ENCODE measurements at regions not wholly inside any gene's neighbourhood (a gene's known extent, or its start where the extent isn't known, plus 50 kb on each side); places are given as distances from the start of the nearest gene placed in this dataset.

DNA sequence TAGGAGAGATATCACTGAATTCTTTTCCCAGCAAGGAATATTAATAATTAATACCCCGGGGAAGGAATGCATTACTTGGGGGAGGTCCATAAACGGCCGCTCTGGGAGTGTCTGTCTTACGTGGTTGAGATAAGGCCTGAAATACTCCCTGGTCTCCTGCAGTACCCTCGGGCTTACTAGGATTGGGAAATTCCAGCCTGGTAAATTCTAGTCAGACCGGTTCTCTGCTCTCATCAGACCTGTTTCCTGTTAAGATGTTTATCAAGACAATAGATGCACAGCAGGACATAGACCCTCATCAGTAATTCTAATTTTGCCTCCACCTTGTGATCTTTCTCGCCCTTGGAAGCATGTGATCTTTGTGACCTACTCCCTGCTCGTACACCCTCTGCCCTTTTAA, 162.8 kb upstream of the KCND2 start:
- no peaks in the 10 kb centered on the region for H3K4me1 ChIP-seq (ENCODE audit: control insufficient read depth, insufficient read depth, low read length)

DNA sequence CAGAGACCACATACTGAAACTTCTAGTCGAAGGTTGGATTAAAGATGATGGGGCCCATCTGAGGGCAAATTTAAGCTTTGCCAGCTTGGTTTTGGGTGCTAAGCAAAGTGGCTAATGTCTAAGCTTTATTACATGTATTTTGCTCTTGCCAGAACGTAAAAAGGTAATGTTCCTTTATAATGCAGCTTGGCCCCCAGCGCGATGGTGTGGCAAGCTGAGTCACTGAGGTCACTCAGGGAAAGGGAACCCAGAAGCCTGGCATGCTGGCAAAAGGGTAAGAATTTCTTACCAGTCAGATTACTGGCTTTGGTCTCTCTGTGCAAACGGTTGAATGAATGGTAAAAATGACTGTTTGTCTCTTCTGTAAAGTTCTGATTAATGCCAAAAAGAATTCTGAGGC, 158.3 kb upstream of the KCND2 start:
- Mint-ChIP-seq H3K4me1 (no peaks in the 10 kb centered on the region), H3K4me3 (no peak overlapping the region), H3K27ac (no peak overlapping the region), H3K36me3 (ENCODE audit: low read depth) (peaks cover 3% of the 10 kb centered on the region), H3K27me3 (ENCODE audit: insufficient read depth) (no peaks in the 10 kb centered on the region), H3K9me3 (peaks cover 51% of the 10 kb centered on the region)
- Histone ChIP-seq H3K36me3 (ENCODE audit: control insufficient read depth, insufficient read depth, low read length) (no peaks in the 10 kb centered on the region), H3K4me1 (ENCODE audit: control insufficient read depth, insufficient read depth, low read length) (no peaks in the 10 kb centered on the region), H3K4me3 (ENCODE audit: low read length) (no peak overlapping the region), H3K27me3 (ENCODE audit: control insufficient read depth, insufficient read depth, low read length, poor library complexity, severe bottlenecking) (no peaks in the 10 kb centered on the region), H3K9ac (ENCODE audit: extremely low read depth, low read length, poor library complexity, severe bottlenecking) (no peak overlapping the region), H3K9me3 (ENCODE audit: control insufficient read depth, low read length) (peaks cover 26% of the 10 kb centered on the region), H3K27ac (ENCODE audit: low read depth, low read length) (no peak overlapping the region)
- no peak for DNase-seq
- TF ChIP-seq, protein P1, sequence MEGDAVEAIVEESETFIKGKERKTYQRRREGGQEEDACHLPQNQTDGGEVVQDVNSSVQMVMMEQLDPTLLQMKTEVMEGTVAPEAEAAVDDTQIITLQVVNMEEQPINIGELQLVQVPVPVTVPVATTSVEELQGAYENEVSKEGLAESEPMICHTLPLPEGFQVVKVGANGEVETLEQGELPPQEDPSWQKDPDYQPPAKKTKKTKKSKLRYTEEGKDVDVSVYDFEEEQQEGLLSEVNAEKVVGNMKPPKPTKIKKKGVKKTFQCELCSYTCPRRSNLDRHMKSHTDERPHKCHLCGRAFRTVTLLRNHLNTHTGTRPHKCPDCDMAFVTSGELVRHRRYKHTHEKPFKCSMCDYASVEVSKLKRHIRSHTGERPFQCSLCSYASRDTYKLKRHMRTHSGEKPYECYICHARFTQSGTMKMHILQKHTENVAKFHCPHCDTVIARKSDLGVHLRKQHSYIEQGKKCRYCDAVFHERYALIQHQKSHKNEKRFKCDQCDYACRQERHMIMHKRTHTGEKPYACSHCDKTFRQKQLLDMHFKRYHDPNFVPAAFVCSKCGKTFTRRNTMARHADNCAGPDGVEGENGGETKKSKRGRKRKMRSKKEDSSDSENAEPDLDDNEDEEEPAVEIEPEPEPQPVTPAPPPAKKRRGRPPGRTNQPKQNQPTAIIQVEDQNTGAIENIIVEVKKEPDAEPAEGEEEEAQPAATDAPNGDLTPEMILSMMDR (conservative IDR thresholded peaks at IDR 0.05) = no peak
- 93 to 100% methylated on average over 5 of the region's 5 CpGs for WGBS, 2 experiments (ENCODE audit: insufficient coverage in 1 of 2, insufficient read length in 1 of 2)

More for the DNA sequence above, 162.8 kb upstream of the KCND2 start:
- no peak overlapping the region for H3K27ac Mint-ChIP-seq
- peaks cover 3% of the 10 kb centered on the region for H3K36me3 Mint-ChIP-seq (ENCODE audit: low read depth)
- Histone ChIP-seq H3K9ac (ENCODE audit: extremely low read depth, low read length, poor library complexity, severe bottlenecking) (no peak overlapping the region), H3K27me3 (ENCODE audit: control insufficient read depth, insufficient read depth, low read length, poor library complexity, severe bottlenecking) (no peaks in the 10 kb centered on the region), H3K27ac (ENCODE audit: low read depth, low read length) (no peak overlapping the region), H3K9me3 (ENCODE audit: control insufficient read depth, low read length) (peaks cover 18% of the 10 kb centered on the region), H3K4me3 (ENCODE audit: low read length) (no peak overlapping the region), H3K36me3 (ENCODE audit: control insufficient read depth, insufficient read depth, low read length) (no peaks in the 10 kb centered on the region)
- TF ChIP-seq, protein P1 (conservative IDR thresholded peaks at IDR 0.05) = no peak
- DNase-seq = no peak
- no peaks in the 10 kb centered on the region for H3K27me3 Mint-ChIP-seq (ENCODE audit: insufficient read depth)
- no peak overlapping the region for H3K4me3 Mint-ChIP-seq
- 91 to 96% methylated on average over 8 of the region's 8 CpGs for WGBS, 2 experiments (ENCODE audit: insufficient coverage in 1 of 2, insufficient read length in 1 of 2)
- H3K4me1 Mint-ChIP-seq = no peaks in the 10 kb centered on the region
- H3K9me3 Mint-ChIP-seq = peaks cover 24% of the 10 kb centered on the region

DNA sequence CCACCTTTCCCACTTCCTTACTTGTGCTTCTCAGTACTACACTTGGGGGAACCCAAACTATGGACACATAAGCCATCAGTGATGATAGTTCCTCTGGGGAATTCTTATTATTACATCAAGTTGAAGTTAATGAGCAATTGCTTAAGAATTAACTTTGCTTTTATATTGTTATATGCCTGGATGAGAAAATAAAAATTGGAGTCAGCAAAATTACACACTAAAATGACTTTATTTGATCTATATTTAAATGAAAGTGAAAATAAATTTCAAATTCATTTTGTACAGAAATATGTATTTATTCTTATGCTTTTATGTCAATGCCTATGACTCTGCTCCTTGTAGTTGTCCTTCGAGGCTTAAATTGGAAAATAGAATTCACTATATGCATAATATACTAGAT, 149.4 kb upstream of the KCND2 start:
- H3K36me3 Mint-ChIP-seq (ENCODE audit: low read depth) = no peaks in the 10 kb centered on the region
- H3K27ac Mint-ChIP-seq = no peak overlapping the region
- Histone ChIP-seq H3K36me3 (ENCODE audit: control insufficient read depth, insufficient read depth, low read length) (no peaks in the 10 kb centered on the region), H3K4me1 (ENCODE audit: control insufficient read depth, insufficient read depth, low read length) (no peaks in the 10 kb centered on the region), H3K4me3 (ENCODE audit: low read length) (no peak overlapping the region), H3K27me3 (ENCODE audit: control insufficient read depth, insufficient read depth, low read length, poor library complexity, severe bottlenecking) (no peaks in the 10 kb centered on the region), H3K27ac (ENCODE audit: low read depth, low read length) (no peak overlapping the region), H3K9ac (ENCODE audit: extremely low read depth, low read length, poor library complexity, severe bottlenecking) (no peak overlapping the region), H3K9me3 (ENCODE audit: control insufficient read depth, low read length) (peaks cover under 1% of the 10 kb centered on the region)
- no peak overlapping the region for H3K4me3 Mint-ChIP-seq
- no peak for DNase-seq
- H3K4me1 Mint-ChIP-seq = no peaks in the 10 kb centered on the region
- TF ChIP-seq, protein P1 (conservative IDR thresholded peaks at IDR 0.05) = no peak
- peaks cover 8% of the 10 kb centered on the region for H3K9me3 Mint-ChIP-seq
- no CpG with 5 or more reads among the region's 1 CpG for WGBS, 2 experiments (ENCODE audit: insufficient coverage in 1 of 2, insufficient read length in 1 of 2)
- H3K27me3 Mint-ChIP-seq (ENCODE audit: insufficient read depth) = no peaks in the 10 kb centered on the region

Data from endodermal cell (in vitro differentiated cells).